ENCODE measurements at regions not wholly inside any gene's neighbourhood (a gene's known extent, or its start where the extent isn't known, plus 50 kb on each side); places are given as distances from the start of the nearest gene placed in this dataset.

GRCh38 chr10:9291081-9291480, 1236.6 kb downstream of the GATA3 start:
- TF ChIP-seq GATA3 (IDR thresholded peaks at IDR 0.05; ENCODE audit: low read depth, low read length): no peak
- no peak for TF ChIP-seq GATA2 (IDR thresholded peaks at IDR 0.05; ENCODE audit: low read depth, low read length)

Data from SH-SY5Y (cell line).